Raji (cell line): ENCODE measurements at regions not wholly inside any gene's neighbourhood (a gene's known extent, or its start where the extent isn't known, plus 50 kb on each side); places are given as distances from the start of the nearest gene placed in this dataset.

Experiments used
- POLR2A ChIP-seq: IDR thresholded peaks from 2 replicates; pipeline ENCODE4 v1.6.1; 2011; ENCODE audit warnings: low read depth, low read length, control low read depth; ENCODE audit not compliant: insufficient read depth

GRCh38 chr1:104197516-104197915, 447.8 kb downstream of the AMY1C start:
- TF ChIP-seq POLR2A = no peak

DNA sequence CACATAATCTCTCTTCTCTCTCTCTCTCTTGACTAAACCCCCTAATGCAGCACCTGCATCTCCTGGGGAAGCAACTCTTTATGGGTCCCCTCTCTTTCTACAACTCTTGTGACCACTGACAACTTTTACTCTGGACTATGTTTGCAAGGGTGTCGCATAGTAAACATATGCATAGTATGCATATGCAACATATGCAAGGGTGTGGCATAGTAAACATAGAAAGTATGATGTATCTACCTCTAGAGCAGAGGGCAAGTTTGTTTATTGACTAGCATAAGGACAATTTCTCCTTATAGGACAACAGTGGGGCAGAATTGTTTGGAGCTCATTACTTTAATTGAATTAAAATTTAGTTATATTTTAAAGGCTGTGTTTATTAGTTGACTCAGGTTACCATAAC, 462.5 kb downstream of the AMY1C start:
- no peak for TF ChIP-seq POLR2A

DNA sequence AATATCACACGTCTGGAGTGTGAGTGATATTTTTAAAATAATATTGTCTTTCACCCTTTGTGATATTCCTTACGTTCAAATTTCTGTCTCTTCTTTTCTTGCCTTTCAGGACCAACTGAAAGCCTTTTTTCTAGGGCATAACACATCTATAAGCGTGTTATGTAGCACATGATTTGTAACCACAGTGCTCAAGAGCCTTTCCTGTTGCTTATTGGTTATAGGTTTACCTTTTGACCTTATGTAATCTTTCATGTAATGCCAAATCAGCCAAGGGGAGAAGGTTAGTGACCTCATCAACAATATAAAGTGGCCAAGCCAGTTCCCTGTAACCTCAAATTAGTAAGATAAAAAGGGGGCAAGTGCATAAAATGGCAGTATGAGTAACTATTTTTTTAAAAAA, 480.2 kb downstream of the AMY1C start:
- no peak for TF ChIP-seq POLR2A

- TF ChIP-seq POLR2A = no peak
Observed at GRCh38 chr1:104231676-104232075, 482.0 kb downstream of the AMY1C start.

- no peak for TF ChIP-seq POLR2A
Observed at GRCh38 chr1:104235141-104235540, 485.4 kb downstream of the AMY1C start.

- TF ChIP-seq POLR2A = no peak
Observed at GRCh38 chr1:104238991-104239390, 489.3 kb downstream of the AMY1C start.

GRCh38 chr1:104248385-104248784, 498.7 kb downstream of the AMY1C start:
- no peak for TF ChIP-seq POLR2A

DNA sequence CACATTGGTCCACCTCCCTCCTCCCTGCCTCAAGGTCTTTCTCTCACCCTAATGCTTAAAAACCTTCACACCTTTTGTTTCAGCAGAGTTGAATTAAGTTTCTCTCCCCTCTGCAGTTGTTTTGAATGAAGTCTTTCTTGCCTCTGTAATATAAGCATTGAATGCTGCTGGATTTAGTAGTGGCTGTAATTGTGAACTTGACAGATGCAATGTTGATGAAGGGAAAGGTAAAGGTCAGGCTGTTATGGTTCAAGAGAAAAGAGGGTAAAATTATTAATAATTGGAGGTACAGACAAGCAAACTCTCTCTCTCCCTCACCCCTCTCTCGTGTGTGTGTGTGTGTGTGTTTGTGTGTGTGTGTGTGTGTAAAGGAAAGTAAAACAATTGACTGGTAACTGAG, 509.8 kb downstream of the AMY1C start:
- TF ChIP-seq POLR2A = no peak

- TF ChIP-seq POLR2A = no peak
Observed at GRCh38 chr1:104264521-104264920, 514.8 kb downstream of the AMY1C start.

- TF ChIP-seq POLR2A = no peak
Observed at GRCh38 chr1:104265163-104265562, 515.5 kb downstream of the AMY1C start.

- TF ChIP-seq POLR2A = no peak
Observed at GRCh38 chr1:104266612-104267011, 516.9 kb downstream of the AMY1C start.

- TF ChIP-seq POLR2A = no peak
Observed at GRCh38 chr1:104291156-104291555, 541.5 kb downstream of the AMY1C start.

DNA sequence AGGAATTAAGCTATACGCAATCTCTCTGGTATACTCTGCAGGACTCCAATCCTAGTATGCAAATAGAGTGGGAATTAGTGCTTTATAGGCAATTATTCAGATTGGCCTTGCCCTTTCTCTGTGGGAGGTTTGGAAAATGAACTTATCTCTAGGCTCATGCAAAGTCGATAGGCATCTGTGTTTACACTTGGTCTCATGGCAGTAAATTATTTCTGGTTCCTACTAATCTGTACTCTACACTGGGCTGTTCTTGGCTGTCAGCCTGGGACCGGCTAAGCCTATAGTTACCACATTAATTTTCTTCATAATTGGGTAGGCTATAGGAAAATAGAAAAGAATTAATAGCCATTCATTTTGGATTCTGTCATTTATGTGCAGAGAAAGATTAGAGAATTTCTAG, 544.6 kb downstream of the AMY1C start:
- no peak for TF ChIP-seq POLR2A

DNA sequence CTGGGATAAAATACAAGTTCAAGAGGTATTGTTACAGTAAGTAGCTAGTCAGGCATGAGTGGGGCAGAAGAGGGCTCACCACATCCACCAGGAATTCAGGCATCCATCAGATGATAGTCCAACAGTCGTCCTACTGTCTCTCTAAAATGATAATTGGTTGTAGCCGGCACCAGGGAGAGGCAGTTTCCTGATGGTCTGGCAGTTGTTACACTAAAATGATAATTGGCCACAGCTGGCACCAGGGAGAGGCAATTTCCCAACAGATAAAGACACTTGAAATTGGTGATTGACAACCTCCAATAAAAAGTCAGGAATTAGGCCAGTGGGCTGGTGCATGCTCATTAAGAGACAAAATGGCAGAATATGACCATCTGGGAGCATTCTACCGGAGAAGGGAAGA, 545.8 kb downstream of the AMY1C start:
- no peak for TF ChIP-seq POLR2A

DNA sequence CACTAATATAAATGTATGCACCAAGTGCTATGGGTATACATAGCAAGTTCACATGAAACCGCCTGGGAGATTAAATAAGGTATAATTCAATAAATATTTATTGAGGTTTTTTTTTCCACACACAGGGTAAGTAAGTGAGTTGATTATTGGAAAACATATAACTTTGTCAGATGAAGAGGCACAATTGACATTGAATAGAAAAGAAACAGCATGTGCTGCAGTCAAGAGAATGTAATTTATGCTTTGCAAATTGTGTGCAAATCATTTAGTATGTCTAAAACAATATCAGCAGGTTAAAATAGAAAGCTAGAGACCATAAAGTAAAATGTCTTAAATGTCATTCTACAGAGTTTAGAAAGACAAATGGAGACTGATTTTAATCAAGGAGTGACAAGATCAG, 560.0 kb downstream of the AMY1C start:
- no peak for TF ChIP-seq POLR2A

- TF ChIP-seq POLR2A = no peak
Observed at GRCh38 chr1:104315823-104316222, 566.1 kb downstream of the AMY1C start.

DNA sequence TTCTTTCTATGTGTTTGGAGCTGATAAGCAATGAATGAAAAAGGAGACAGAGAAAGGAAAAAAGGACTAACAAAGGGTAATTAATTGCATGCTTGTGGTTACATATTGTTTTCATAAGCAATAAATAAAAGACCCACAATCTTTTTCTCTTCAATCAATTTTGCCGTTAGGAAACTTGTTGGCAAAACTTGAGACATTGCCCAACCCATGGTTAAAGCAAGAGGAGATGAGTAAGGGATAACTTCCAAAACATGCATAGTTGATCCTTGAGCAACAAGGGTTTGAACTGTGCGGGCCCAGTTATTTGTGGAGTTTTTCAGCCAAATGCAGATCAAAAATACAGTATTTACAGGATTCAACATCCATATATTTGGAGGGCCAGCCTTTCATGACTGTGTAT, 572.4 kb downstream of the AMY1C start:
- TF ChIP-seq POLR2A = no peak

GRCh38 chr1:104329278-104329677, 579.6 kb downstream of the AMY1C start:
- no peak for TF ChIP-seq POLR2A
